T-helper 1 cell (primary cell): ENCODE measurements at regions not wholly inside any gene's neighbourhood (a gene's known extent, or its start where the extent isn't known, plus 50 kb on each side); places are given as distances from the start of the nearest gene placed in this dataset.
A peak's percentile ranks its signal among the peaks of the same experiment; 100 is the strongest.

Experiments used
- DNase-seq, 5 donors: peaks; one replicate each; pipeline ENCODE4 v3.0.0-alpha.2; 2012 to 2020

GRCh38 chr3:180287703-180288102 is 251.0 kb upstream of the PEX5L start:
- no peak for DNase-seq

GRCh38 chr3:180288816-180289215 is 252.1 kb upstream of the PEX5L start:
- no peak for DNase-seq

- DNase-seq: peak in 1 of 5 donors; percentile 1
Observed at GRCh38 chr3:180290300-180290699, 253.6 kb upstream of the PEX5L start.

GRCh38 chr3:180294282-180295027 is 257.7 kb upstream of the PEX5L start:
- no peak for DNase-seq

- DNase-seq: no peak
Observed at GRCh38 chr3:180295811-180296210, 259.1 kb upstream of the PEX5L start.

GRCh38 chr3:180296971-180297370 is 260.2 kb upstream of the PEX5L start:
- DNase-seq: no peak

GRCh38 chr3:180306155-180306554 is 269.4 kb upstream of the PEX5L start:
- DNase-seq: no peak

GRCh38 chr3:180306691-180307090 is 270.0 kb upstream of the PEX5L start:
- DNase-seq: no peak

GRCh38 chr3:180311242-180311641 is 274.5 kb upstream of the PEX5L start:
- no peak for DNase-seq

- no peak for DNase-seq
Observed at GRCh38 chr3:180316321-180316720, 279.6 kb upstream of the PEX5L start.

- DNase-seq: no peak
Observed at GRCh38 chr3:180319461-180319860, 282.5 kb upstream of the TTC14 start.

GRCh38 chr3:180320631-180321030 is 281.3 kb upstream of the TTC14 start:
- DNase-seq: no peak

- no peak for DNase-seq
Observed at GRCh38 chr3:180321534-180321933, 280.4 kb upstream of the TTC14 start.

GRCh38 chr3:180322829-180323228 is 279.1 kb upstream of the TTC14 start:
- no peak for DNase-seq

GRCh38 chr3:180324791-180325190 is 277.2 kb upstream of the TTC14 start:
- no peak for DNase-seq

- DNase-seq: no peak
Observed at GRCh38 chr3:180325533-180325932, 276.4 kb upstream of the TTC14 start.

GRCh38 chr3:180325958-180326357 is 276.0 kb upstream of the TTC14 start:
- peak in 1 of 5 donors; percentile 25 for DNase-seq

GRCh38 chr3:180329187-180329586 is 272.8 kb upstream of the TTC14 start:
- DNase-seq: peak in 1 of 5 donors; percentile 50

GRCh38 chr3:180329847-180330246 is 272.1 kb upstream of the TTC14 start:
- DNase-seq: no peak

GRCh38 chr3:180330440-180330839 is 271.5 kb upstream of the TTC14 start:
- DNase-seq: no peak

- no peak for DNase-seq
Observed at GRCh38 chr3:180332608-180333007, 269.4 kb upstream of the TTC14 start.

GRCh38 chr3:180335050-180335449 is 266.9 kb upstream of the TTC14 start:
- DNase-seq: no peak

GRCh38 chr3:180340395-180340794 is 261.6 kb upstream of the TTC14 start:
- DNase-seq: no peak

- DNase-seq: no peak
Observed at GRCh38 chr3:180341516-180341915, 260.4 kb upstream of the TTC14 start.

GRCh38 chr3:180351601-180352000 is 250.4 kb upstream of the TTC14 start:
- DNase-seq: no peak
